HEK293 (cell line): ENCODE measurements at regions not wholly inside any gene's neighbourhood (a gene's known extent, or its start where the extent isn't known, plus 50 kb on each side); places are given as distances from the start of the nearest gene placed in this dataset.

Experiments used
- CTCF ChIA-PET: fragments of 350-600 bp; formaldehyde crosslinking; extraction: SDS; loops from one replicate; lab custom pipeline; 2021; ENCODE audit warnings: antibody characterized with exemption; lab: Yijun Ruan, JAX
- POLR2A ChIA-PET: fragments of 300-600 bp; formaldehyde crosslinking; extraction: SDS; loops from one replicate; lab custom pipeline; 2020; ENCODE audit warnings: antibody characterized with exemption, inconsistent platforms; lab: Yijun Ruan, JAX
- H3K27ac ChIP-seq: fragments of 200-500 bp; sonication (Bioruptor generic); 2 replicates; pipeline ENCODE4 v1.5.1; 2014; ENCODE audit warnings: low read depth, low read length, control low read depth, inconsistent platforms; ENCODE audit errors: extremely low read depth
- H3K36me3 ChIP-seq, 2 experiments: fragments of 200-500 bp in 1 of 2; sonication (Bioruptor generic) in 1 of 2; 1 replicate in 1 of 2; 2 replicates in 1 of 2; pipeline ENCODE4 v1.5.1; 2014 to 2017; ENCODE audit warnings: inconsistent platforms in 2 of 2, low read length in 2 of 2; ENCODE audit not compliant: control insufficient read depth in 2 of 2, insufficient read depth in 1 of 2
- H3K4me1 ChIP-seq: fragments of 200-500 bp; sonication (Bioruptor generic); 2 replicates; pipeline ENCODE4 v1.5.1; 2014; ENCODE audit warnings: mild to moderate bottlenecking, low read length, inconsistent platforms; ENCODE audit not compliant: control insufficient read depth, insufficient read depth
- H3K4me3 ChIP-seq: 2 replicates; pipeline ENCODE4 v1.5.1; 2011; ENCODE audit warnings: low read depth, mild to moderate bottlenecking, control low read depth, low read length, moderate library complexity
- H3K9me3 ChIP-seq: fragments of 200-500 bp; sonication (Bioruptor generic); 2 replicates; pipeline ENCODE4 v1.5.1; 2014; ENCODE audit warnings: low read depth, low read length, inconsistent platforms; ENCODE audit not compliant: control insufficient read depth, insufficient read depth
- AEBP2 ChIP-seq: fragments of 450-650 bp; formaldehyde crosslinking; IDR thresholded peaks from 2 replicates; pipeline ENCODE4 v1.5.1; 2016; ENCODE audit warnings: missing biosample characterization, missing genetic modification characterization, borderline replicate concordance
- GLI4 ChIP-seq: fragments of 450-650 bp; formaldehyde crosslinking; IDR thresholded peaks from 2 replicates; pipeline ENCODE4 v1.5.1; 2016; ENCODE audit warnings: missing biosample characterization, missing genetic modification characterization
- GLIS2 ChIP-seq: fragments of 450-650 bp; formaldehyde crosslinking; IDR thresholded peaks from 2 replicates; pipeline ENCODE4 v1.5.1; 2016; ENCODE audit warnings: missing biosample characterization, missing genetic modification characterization
- KLF10 ChIP-seq: fragments of 450-650 bp; IDR thresholded peaks from 2 replicates; pipeline ENCODE4 v1.5.1; 2018; ENCODE audit warnings: missing biosample characterization, mild to moderate bottlenecking, missing genetic modification characterization
- KLF7 ChIP-seq: fragments of 450-650 bp; formaldehyde crosslinking; IDR thresholded peaks from 2 replicates; pipeline ENCODE4 v1.5.1; 2016; ENCODE audit warnings: missing biosample characterization, missing genetic modification characterization, borderline replicate concordance
- OSR2 ChIP-seq: fragments of 450-650 bp; formaldehyde crosslinking; IDR thresholded peaks from 2 replicates; pipeline ENCODE4 v1.5.1; 2016; ENCODE audit warnings: missing biosample characterization, missing genetic modification characterization
- REPIN1 ChIP-seq: fragments of 450-650 bp; formaldehyde crosslinking; IDR thresholded peaks from 2 replicates; pipeline ENCODE4 v1.5.1; 2017; ENCODE audit warnings: missing biosample characterization, missing genetic modification characterization, low read depth
- REST ChIP-seq: fragments of 450-650 bp; formaldehyde crosslinking; IDR thresholded peaks from 2 replicates; pipeline ENCODE4 v1.5.1; 2016; ENCODE audit warnings: missing biosample characterization, missing genetic modification characterization
- YY1 ChIP-seq: fragments of 450-650 bp; formaldehyde crosslinking; IDR thresholded peaks from 2 replicates; pipeline ENCODE4 v1.5.1; 2018; ENCODE audit warnings: missing biosample characterization, missing genetic modification characterization
- YY2 ChIP-seq: fragments of 450-650 bp; formaldehyde crosslinking; IDR thresholded peaks from 2 replicates; pipeline ENCODE4 v1.5.1; 2016; ENCODE audit warnings: missing biosample characterization, missing genetic modification characterization
- ZBTB1 ChIP-seq: fragments of 450-650 bp; formaldehyde crosslinking; IDR thresholded peaks from 2 replicates; pipeline ENCODE4 v1.5.1; 2016; ENCODE audit warnings: missing biosample characterization, missing genetic modification characterization
- ZBTB21 ChIP-seq: fragments of 450-650 bp; formaldehyde crosslinking; IDR thresholded peaks from 2 replicates; pipeline ENCODE4 v1.5.1; 2017; ENCODE audit warnings: missing biosample characterization, missing genetic modification characterization
- ZBTB8A ChIP-seq: fragments of 450-650 bp; formaldehyde crosslinking; IDR thresholded peaks from 2 replicates; pipeline ENCODE4 v1.5.1; 2016; ENCODE audit warnings: missing biosample characterization, missing genetic modification characterization
- ZFHX2 ChIP-seq: fragments of 450-650 bp; formaldehyde crosslinking; conservative IDR thresholded peaks from 2 replicates; pipeline ENCODE4 v1.5.1; 2016; ENCODE audit warnings: missing biosample characterization, missing genetic modification characterization
- ZFP69B ChIP-seq: fragments of 450-650 bp; formaldehyde crosslinking; IDR thresholded peaks from 2 replicates; pipeline ENCODE4 v1.5.1; 2016; ENCODE audit warnings: missing biosample characterization, missing genetic modification characterization
- ZIC2 ChIP-seq: fragments of 450-650 bp; formaldehyde crosslinking; IDR thresholded peaks from 2 replicates; pipeline ENCODE4 v1.5.1; 2016; ENCODE audit warnings: missing biosample characterization, missing genetic modification characterization
- ZNF112 ChIP-seq: fragments of 450-650 bp; formaldehyde crosslinking; IDR thresholded peaks from 2 replicates; pipeline ENCODE4 v1.5.0; 2017; ENCODE audit warnings: missing biosample characterization, missing genetic modification characterization
- ZNF114 ChIP-seq: fragments of 450-650 bp; formaldehyde crosslinking; IDR thresholded peaks from 2 replicates; pipeline ENCODE4 v1.5.0; 2017; ENCODE audit warnings: missing biosample characterization, missing genetic modification characterization
- ZNF146 ChIP-seq: fragments of 450-650 bp; formaldehyde crosslinking; IDR thresholded peaks from 2 replicates; pipeline ENCODE4 v1.5.1; 2016; ENCODE audit warnings: missing biosample characterization, missing genetic modification characterization
- ZNF175 ChIP-seq: fragments of 450-650 bp; formaldehyde crosslinking; IDR thresholded peaks from 2 replicates; pipeline ENCODE4 v1.5.1; 2016; ENCODE audit warnings: missing biosample characterization, missing genetic modification characterization
- ZNF184 ChIP-seq: fragments of 450-650 bp; IDR thresholded peaks from 2 replicates; pipeline ENCODE4 v1.5.1; 2018; ENCODE audit warnings: missing biosample characterization, mild to moderate bottlenecking, missing genetic modification characterization
- ZNF19 ChIP-seq: fragments of 450-650 bp; formaldehyde crosslinking; IDR thresholded peaks from 2 replicates; pipeline ENCODE4; 2016; ENCODE audit warnings: missing biosample characterization, missing genetic modification characterization, low read depth
- ZNF274 ChIP-seq, 2 experiments: fragments of 200-500 bp in 1 of 2; fragments of 450-650 bp in 1 of 2; sonication (Bioruptor generic) in 1 of 2; formaldehyde crosslinking in 1 of 2; IDR thresholded peaks; 2 replicates each; pipeline versions ENCODE4 v1.5.1 to v1.6.1; 2014 to 2016; ENCODE audit warnings: borderline replicate concordance in 1 of 2, inconsistent platforms in 1 of 2, low read length in 1 of 2, missing biosample characterization in 1 of 2, missing genetic modification characterization in 1 of 2
- ZNF391 ChIP-seq: fragments of 450-650 bp; formaldehyde crosslinking; IDR thresholded peaks from 2 replicates; pipeline ENCODE4 v1.5.1; 2016; ENCODE audit warnings: low read depth, missing biosample characterization, missing genetic modification characterization, borderline replicate concordance
- ZNF404 ChIP-seq: fragments of 450-650 bp; formaldehyde crosslinking; IDR thresholded peaks from 2 replicates; pipeline ENCODE4 v1.5.1; 2017; ENCODE audit warnings: missing biosample characterization, missing genetic modification characterization
- ZNF416 ChIP-seq: fragments of 450-650 bp; formaldehyde crosslinking; IDR thresholded peaks from 2 replicates; pipeline ENCODE4 v1.5.1; 2016; ENCODE audit warnings: missing biosample characterization, missing genetic modification characterization
- ZNF510 ChIP-seq: fragments of 450-650 bp; formaldehyde crosslinking; IDR thresholded peaks from 2 replicates; pipeline ENCODE4 v1.5.1; 2018; ENCODE audit warnings: mild to moderate bottlenecking, missing genetic modification characterization, missing biosample characterization; ENCODE audit not compliant: insufficient replicate concordance
- ZNF514 ChIP-seq: fragments of 450-650 bp; formaldehyde crosslinking; IDR thresholded peaks from 2 replicates; pipeline ENCODE4 v1.5.1; 2016; ENCODE audit warnings: missing biosample characterization, missing genetic modification characterization
- ZNF596 ChIP-seq: fragments of 450-650 bp; IDR thresholded peaks from 2 replicates; pipeline ENCODE4 v1.5.0; 2018; ENCODE audit warnings: missing biosample characterization, mild to moderate bottlenecking, missing genetic modification characterization, moderate library complexity
- ZNF610 ChIP-seq: fragments of 450-650 bp; formaldehyde crosslinking; IDR thresholded peaks from 2 replicates; pipeline ENCODE4 v1.5.1; 2016; ENCODE audit warnings: missing biosample characterization, missing genetic modification characterization, borderline replicate concordance
- ZNF654 ChIP-seq: fragments of 450-650 bp; formaldehyde crosslinking; IDR thresholded peaks from 2 replicates; pipeline ENCODE4 v1.5.1; 2016; ENCODE audit warnings: low read depth, missing biosample characterization, missing genetic modification characterization
- ZNF776 ChIP-seq: fragments of 450-650 bp; formaldehyde crosslinking; IDR thresholded peaks from 2 replicates; pipeline ENCODE4 v1.5.0; 2017; ENCODE audit warnings: missing biosample characterization, missing genetic modification characterization, borderline replicate concordance

- Histone ChIP-seq H3K4me3 (no peak overlapping the region), H3K27ac (no peak overlapping the region), H3K36me3 (no peaks in the 10 kb centered on the region), H3K4me1 (no peaks in the 10 kb centered on the region), H3K9me3 (no peaks in the 10 kb centered on the region)
- ChIA-PET CTCF (no interaction called here), POLR2A (no interaction called here)
- TF ChIP-seq ZNF596 (tag by site-specific recombination) (no peak), AEBP2 (tag by site-specific recombination) (no peak), ZNF416 (no peak), YY2 (tag by site-specific recombination) (no peak), KLF7 (tag by site-specific recombination) (no peak), ZNF654 (tag by site-specific recombination) (no peak), ZNF184 (no peak), ZNF514 (tag by site-specific recombination) (no peak), ZNF175 (tag by site-specific recombination) (no peak), ZBTB8A (tag by site-specific recombination) (no peak), ZNF391 (no peak), ZNF114 (tag by site-specific recombination) (no peak), ZIC2 (tag by site-specific recombination) (no peak), ZFP69B (tag by site-specific recombination) (no peak), OSR2 (tag by site-specific recombination) (no peak), ZFHX2 (tag by site-specific recombination) (no peak), ZBTB21 (tag by site-specific recombination) (no peak)
- TF ChIP-seq, all 188 proteins: peak for 0
These were observed 605.9 kb upstream of the FAM174A start for GRCh38 chr5:99929067-99929805.

GRCh38 chr5:99928490-99928889 lies 606.7 kb upstream of the FAM174A start:
- Histone ChIP-seq H3K9me3 (no peaks in the 10 kb centered on the region), H3K4me1 (no peaks in the 10 kb centered on the region), H3K27ac (no peak overlapping the region), H3K36me3 (no peaks in the 10 kb centered on the region), H3K4me3 (no peak overlapping the region)
- POLR2A ChIA-PET: no interaction called here
- CTCF ChIA-PET: no interaction called here
- TF ChIP-seq REST (tag by site-specific recombination) (no peak), ZNF274 (IDR thresholded peaks at IDR 0.05; ENCODE audit: low read length) (no peak), ZNF274 (tag by site-specific recombination; IDR thresholded peaks at IDR 0.05; ENCODE audit: borderline replicate concordance) (no peak), YY1 (tag by site-specific recombination) (no peak), GLIS2 (tag by site-specific recombination) (no peak), REPIN1 (tag by site-specific recombination) (no peak), ZBTB1 (tag by site-specific recombination) (no peak), ZNF112 (tag by site-specific recombination) (no peak), ZNF776 (tag by site-specific recombination) (no peak), ZNF610 (tag by site-specific recombination) (no peak), ZNF391 (no peak), ZNF19 (no peak), ZNF146 (tag by site-specific recombination) (no peak), KLF10 (tag by site-specific recombination) (no peak), ZNF404 (no peak), ZNF510 (tag by site-specific recombination) (no peak), GLI4 (tag by site-specific recombination) (no peak)
